HG03439 (cell line): ENCODE measurements at regions not wholly inside any gene's neighbourhood (a gene's known extent, or its start where the extent isn't known, plus 50 kb on each side); places are given as distances from the start of the nearest gene placed in this dataset.
A peak's percentile ranks its signal among the peaks of the same experiment; 100 is the strongest.
"Not testable (repeated sequence)": the region's sequence is repeated elsewhere in the genome, so short reads cannot be mapped to it uniquely, and the experiment has no call there.

ENCODE experiments used
- ATAC-seq: cut with Tn5 transposase; IDR thresholded peaks from one replicate; pipeline ENCODE4 v1.9.1; 2021; ENCODE audit warnings: mild to moderate bottlenecking, moderate library complexity; ENCODE audit not compliant: unreplicated experiment

DNA sequence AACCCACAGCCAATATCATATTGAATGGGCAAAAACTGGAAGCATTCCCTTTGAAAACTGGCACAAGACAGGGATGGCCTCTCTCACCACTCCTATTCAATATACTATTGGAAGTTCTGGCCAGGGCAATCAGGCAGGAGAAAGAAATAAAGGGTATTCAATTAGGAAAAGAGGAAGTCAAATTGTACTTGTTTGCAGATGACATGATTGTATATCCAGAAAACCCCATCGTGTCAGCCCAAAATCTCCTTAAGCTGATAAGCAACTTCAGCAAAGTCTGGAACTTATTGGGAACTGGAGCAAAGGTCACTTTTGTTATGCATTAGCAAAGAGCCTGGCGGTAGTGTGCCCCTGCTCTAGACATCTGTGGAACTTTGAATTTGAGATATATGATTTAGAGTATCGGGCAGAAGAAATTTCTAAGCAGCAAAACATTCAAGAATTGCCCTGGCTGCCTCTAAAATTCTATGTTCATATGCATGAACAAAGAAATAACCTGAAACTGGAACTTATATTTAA lies 53.4 kb upstream of the PSMA1 start:
- ATAC-seq = not testable (repeated sequence)

GRCh38 chr11:14577292-14577691 lies 57.1 kb upstream of the PSMA1 start:
- no peak for ATAC-seq

DNA sequence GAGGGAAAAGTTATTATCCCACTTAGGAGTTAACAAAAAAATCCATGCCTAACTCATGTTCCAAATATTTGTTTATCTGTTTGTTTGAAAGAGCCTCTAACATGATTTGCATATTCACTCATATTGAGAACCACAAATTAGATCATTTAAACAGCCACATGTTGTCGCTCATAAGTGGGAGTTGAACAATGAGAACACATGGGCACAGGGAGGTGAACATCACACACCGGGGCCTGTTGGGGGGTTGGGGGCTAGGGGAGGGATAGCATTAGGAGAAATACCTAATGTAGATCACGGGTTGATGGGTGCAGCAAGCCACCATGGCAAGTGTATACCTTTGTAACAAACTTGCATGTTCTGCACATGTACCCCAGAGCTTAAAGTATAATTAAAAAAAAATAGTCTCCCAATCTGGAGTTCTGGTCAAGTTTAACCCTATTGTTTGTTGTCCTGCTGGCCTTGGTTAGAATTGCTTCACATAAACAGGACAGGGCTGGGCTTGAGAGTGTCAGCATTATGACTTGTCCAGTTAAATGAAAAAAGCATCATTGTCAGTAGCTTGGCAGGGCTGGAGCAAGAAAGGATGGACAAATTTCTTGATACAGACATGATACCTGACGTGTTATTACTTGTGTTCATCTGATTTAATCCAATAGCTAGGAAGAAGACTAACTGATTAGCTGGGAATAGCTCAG lies 57.8 kb upstream of the PSMA1 start:
- peak; percentile 57 for ATAC-seq

GRCh38 chr11:14578541-14578956 lies 58.4 kb upstream of the PSMA1 start:
- ATAC-seq = peak; percentile 98

DNA sequence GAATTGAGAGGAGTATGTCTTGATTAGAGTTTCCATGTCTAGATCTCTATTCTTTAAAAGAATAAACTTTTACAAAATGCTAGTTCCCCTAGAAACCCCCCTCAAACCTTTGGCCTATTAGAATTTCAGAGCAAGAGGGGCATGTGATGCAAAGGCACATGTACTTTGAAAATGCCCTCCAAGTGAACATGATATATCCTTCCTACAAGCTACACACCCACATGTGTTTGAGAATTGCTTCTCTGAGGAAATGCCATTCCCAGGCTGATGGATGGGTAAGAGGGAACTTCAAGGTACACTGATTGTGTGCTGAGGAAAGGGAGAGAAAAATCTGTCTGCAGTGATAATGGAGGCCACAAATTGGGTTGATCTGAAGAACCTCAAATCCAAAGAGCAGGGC lies 59.5 kb upstream of the PSMA1 start:
- no peak for ATAC-seq

DNA sequence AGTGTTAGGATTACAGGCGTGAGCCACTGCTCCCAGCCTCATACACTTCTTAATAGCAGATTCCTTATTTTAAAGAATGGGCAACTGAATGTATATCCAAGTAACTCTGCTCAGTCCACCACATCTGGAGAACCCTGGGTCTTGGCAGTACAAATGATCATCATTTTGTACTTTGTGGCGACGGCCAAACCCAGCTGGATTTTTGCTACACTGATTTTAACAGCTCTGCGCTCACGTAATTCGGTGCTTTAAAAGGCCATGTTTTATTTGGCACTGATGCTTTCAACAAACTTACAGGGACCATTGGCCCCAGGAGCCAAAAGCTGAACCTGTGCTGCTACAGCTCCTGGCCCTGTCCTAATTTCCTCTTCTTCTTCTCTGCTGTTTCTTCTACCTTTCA lies 60.8 kb upstream of the PDE3B start:
- no peak for ATAC-seq

- no peak for ATAC-seq
These were observed 60.2 kb upstream of the PDE3B start for GRCh38 chr11:14583252-14584034.

DNA sequence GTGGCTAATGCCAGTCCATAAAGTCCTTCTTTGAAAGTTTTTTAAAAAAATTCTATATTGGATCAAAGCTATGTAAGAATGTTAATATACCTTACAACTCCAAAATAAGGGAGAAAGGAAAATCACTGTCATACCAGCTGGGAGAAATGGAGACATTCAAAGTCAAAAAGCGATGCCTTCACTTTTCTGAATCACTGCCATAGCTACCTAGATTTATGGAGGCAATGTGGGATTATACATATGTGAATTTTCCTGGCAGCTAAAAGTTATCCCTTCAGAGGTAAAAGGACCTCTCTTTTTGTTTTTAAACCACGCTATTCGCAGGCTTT lies 59.6 kb upstream of the PDE3B start:
- ATAC-seq = no peak

GRCh38 chr11:14584595-14584994 lies 59.0 kb upstream of the PDE3B start:
- no peak for ATAC-seq

GRCh38 chr11:14585438-14585837 lies 58.2 kb upstream of the PDE3B start:
- ATAC-seq = no peak

DNA sequence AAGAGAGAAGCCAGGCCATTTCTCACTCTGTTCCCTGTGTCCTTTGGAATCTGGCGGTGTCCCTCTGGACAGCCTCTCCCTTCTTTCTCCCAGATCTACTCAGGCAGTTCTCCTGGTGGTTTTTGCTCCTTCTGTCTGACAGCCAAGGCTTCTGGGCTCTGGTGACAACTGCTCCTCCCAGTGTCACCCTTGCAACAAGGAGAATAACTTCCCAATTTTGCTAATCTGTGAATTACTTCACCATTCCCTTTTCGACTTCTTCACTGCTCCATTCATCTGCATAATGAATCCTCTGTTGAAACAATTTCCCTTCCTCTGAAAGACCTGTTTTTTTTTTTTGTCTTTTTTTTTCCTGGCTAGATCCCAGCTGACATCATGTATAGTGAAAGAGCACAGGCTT lies 56.3 kb upstream of the PDE3B start:
- no peak for ATAC-seq

- ATAC-seq = no peak
These were observed 54.9 kb upstream of the PDE3B start for GRCh38 chr11:14588681-14589080.

- no peak for ATAC-seq
These were observed 54.2 kb upstream of the PDE3B start for GRCh38 chr11:14589421-14589820.

GRCh38 chr11:14591046-14591445 lies 52.6 kb upstream of the PDE3B start:
- not testable (repeated sequence) for ATAC-seq

GRCh38 chr11:14593671-14594070 lies 49.9 kb upstream of the PDE3B start:
- ATAC-seq = no peak
